HG02610 (cell line): ENCODE measurements at regions not wholly inside any gene's neighbourhood (a gene's known extent, or its start where the extent isn't known, plus 50 kb on each side); places are given as distances from the start of the nearest gene placed in this dataset.
"Not testable (repeated sequence)": the region's sequence is repeated elsewhere in the genome, so short reads cannot be mapped to it uniquely, and the experiment has no call there.

ENCODE experiments used
- ATAC-seq: cut with Tn5 transposase; IDR thresholded peaks from one replicate; pipeline ENCODE4 v1.9.1; 2021; ENCODE audit warnings: mild to moderate bottlenecking, moderate library complexity; ENCODE audit not compliant: unreplicated experiment

GRCh38 chr3:187890405-187890752, 145.1 kb upstream of the BCL6 start:
- not testable (repeated sequence) for ATAC-seq

GRCh38 chr3:187896646-187897045, 151.4 kb upstream of the BCL6 start:
- ATAC-seq, result no peak

GRCh38 chr3:187899246-187899645, 154.0 kb upstream of the BCL6 start:
- ATAC-seq, result no peak

GRCh38 chr3:187900993-187901755, 155.9 kb upstream of the BCL6 start:
- ATAC-seq, result no peak

- ATAC-seq, result no peak
Observed at GRCh38 chr3:187902041-187902471, 156.8 kb upstream of the BCL6 start.

GRCh38 chr3:187902936-187903335, 157.7 kb upstream of the BCL6 start:
- no peak for ATAC-seq

- ATAC-seq, result no peak
Observed at GRCh38 chr3:187903697-187904096, 158.4 kb upstream of the BCL6 start.

GRCh38 chr3:187906416-187906815, 161.1 kb upstream of the BCL6 start:
- ATAC-seq, result no peak

GRCh38 chr3:187906920-187907319, 161.7 kb upstream of the BCL6 start:
- ATAC-seq, result no peak

- no peak for ATAC-seq
Observed at GRCh38 chr3:187909866-187910265, 164.6 kb upstream of the BCL6 start.

- ATAC-seq, result no peak
Observed at GRCh38 chr3:187912007-187912406, 166.7 kb upstream of the BCL6 start.

- ATAC-seq, result no peak
Observed at GRCh38 chr3:187913617-187914033, 168.4 kb upstream of the BCL6 start.

GRCh38 chr3:187914231-187914630, 169.0 kb upstream of the BCL6 start:
- ATAC-seq, result no peak

GRCh38 chr3:187916072-187916471, 170.8 kb upstream of the BCL6 start:
- no peak for ATAC-seq

- ATAC-seq, result no peak
Observed at GRCh38 chr3:187918081-187918644, 172.9 kb upstream of the BCL6 start.

GRCh38 chr3:187919048-187919447, 173.8 kb upstream of the BCL6 start:
- ATAC-seq, result peak; percentile 95

- ATAC-seq, result peak; percentile 35
Observed at GRCh38 chr3:187919544-187919943, 174.3 kb upstream of the BCL6 start.

- ATAC-seq, result no peak
Observed at GRCh38 chr3:187920030-187920429, 174.8 kb upstream of the BCL6 start.

GRCh38 chr3:187920913-187921312, 175.6 kb upstream of the BCL6 start:
- ATAC-seq, result no peak

GRCh38 chr3:187921391-187922074, 176.3 kb upstream of the BCL6 start:
- ATAC-seq, result no peak

GRCh38 chr3:187922704-187923416, 177.6 kb upstream of the BCL6 start:
- ATAC-seq, result no peak
